Activated T-helper 17 cell treated with anti-CD3 and anti-CD28 coated beads, Interleukin-2, amount 50 U/mL, for 72 hours (primary cell): ENCODE measurements at regions not wholly inside any gene's neighbourhood (a gene's known extent, or its start where the extent isn't known, plus 50 kb on each side); places are given as distances from the start of the nearest gene placed in this dataset.
"Not testable (repeated sequence)": the region's sequence is repeated elsewhere in the genome, so short reads cannot be mapped to it uniquely, and the experiment has no call there.

ENCODE experiments used
- ATAC-seq: fragments of 150-1000 bp; cut with Tn5 transposase; replicated peaks from 2 replicates; pipeline ENCODE4 v1.10.0; 2021; ENCODE audit warnings: mild to moderate bottlenecking, moderate library complexity
- H3K27ac Mint-ChIP-seq: one replicate; pipeline ENCODE4 v1.8.0; 2022; ENCODE audit warnings: mixed read lengths
- H3K27me3 Mint-ChIP-seq: one replicate; pipeline ENCODE4 v1.8.0; 2022; ENCODE audit warnings: mixed read lengths
- H3K36me3 Mint-ChIP-seq: one replicate; pipeline ENCODE4 v1.8.0; 2022; ENCODE audit warnings: low read depth, mild to moderate bottlenecking, mixed read lengths
- H3K4me1 Mint-ChIP-seq: one replicate; pipeline ENCODE4 v1.8.0; 2022; ENCODE audit warnings: mixed read lengths
- H3K4me3 Mint-ChIP-seq: one replicate; pipeline ENCODE4 v1.8.0; 2022; ENCODE audit warnings: mild to moderate bottlenecking, mixed read lengths
- H3K9me3 Mint-ChIP-seq: one replicate; pipeline ENCODE4 v1.8.0; 2022; ENCODE audit warnings: mixed read lengths

- no peak for ATAC-seq
- Mint-ChIP-seq H3K9me3 (peaks cover 2% of the 10 kb centered on the region), H3K36me3 (peaks cover 27% of the 10 kb centered on the region), H3K4me1 (peaks cover 5% of the 10 kb centered on the region), H3K4me3 (no peak overlapping the region), H3K27me3 (no peaks in the 10 kb centered on the region), H3K27ac (no peak overlapping the region)
Measured at GRCh38 chr6:131431718-131432117, 141.3 kb upstream of the ARG1 start.

- H3K4me3 Mint-ChIP-seq = no peak overlapping the region
- H3K36me3 Mint-ChIP-seq = peaks cover 37% of the 10 kb centered on the region
Measured at GRCh38 chr6:131433927-131434326, 139.1 kb upstream of the ARG1 start.

GRCh38 chr6:131436358-131436757 is 136.7 kb upstream of the ARG1 start:
- Mint-ChIP-seq H3K4me1 (peaks cover 12% of the 10 kb centered on the region), H3K36me3 (peaks cover 36% of the 10 kb centered on the region), H3K27me3 (no peaks in the 10 kb centered on the region), H3K4me3 (no peak overlapping the region), H3K9me3 (peaks cover 13% of the 10 kb centered on the region), H3K27ac (no peak overlapping the region)
- ATAC-seq = no peak

More at GRCh38 chr6:131433927-131434326, 139.1 kb upstream of the ARG1 start:
- Mint-ChIP-seq H3K4me1 (peaks cover 12% of the 10 kb centered on the region), H3K27me3 (no peaks in the 10 kb centered on the region), H3K9me3 (peaks cover 13% of the 10 kb centered on the region), H3K27ac (no peak overlapping the region)
- ATAC-seq = no peak

- Mint-ChIP-seq H3K27me3 (no peaks in the 10 kb centered on the region), H3K4me1 (peaks cover 18% of the 10 kb centered on the region), H3K27ac (peak overlapping the region; percentile 88), H3K4me3 (peak overlapping the region; percentile 81), H3K36me3 (peaks cover 4% of the 10 kb centered on the region), H3K9me3 (peaks cover 3% of the 10 kb centered on the region)
- peak; percentile 55 for ATAC-seq
Measured at GRCh38 chr6:131443014-131443413, 130.0 kb upstream of the ARG1 start.

GRCh38 chr6:131443514-131443913 is 129.5 kb upstream of the ARG1 start:
- peak; percentile 93 for ATAC-seq
- H3K4me1 Mint-ChIP-seq = peaks cover 18% of the 10 kb centered on the region
- H3K9me3 Mint-ChIP-seq = no peaks in the 10 kb centered on the region
- H3K27me3 Mint-ChIP-seq = no peaks in the 10 kb centered on the region
- H3K4me3 Mint-ChIP-seq = peak overlapping the region; percentile 81
- H3K27ac Mint-ChIP-seq = peak overlapping the region; percentile 88
- H3K36me3 Mint-ChIP-seq = no peaks in the 10 kb centered on the region

GRCh38 chr6:131445356-131445755 is 127.7 kb upstream of the ARG1 start:
- not testable (repeated sequence) for H3K36me3 Mint-ChIP-seq, H3K27me3 Mint-ChIP-seq, ATAC-seq, H3K27ac Mint-ChIP-seq, H3K4me3 Mint-ChIP-seq, H3K9me3 Mint-ChIP-seq
- peaks cover 18% of the 10 kb centered on the region for H3K4me1 Mint-ChIP-seq

GRCh38 chr6:131450861-131451260 is 122.2 kb upstream of the ARG1 start:
- Mint-ChIP-seq H3K4me1 (peaks cover 8% of the 10 kb centered on the region), H3K9me3 (no peaks in the 10 kb centered on the region), H3K36me3 (no peaks in the 10 kb centered on the region), H3K4me3 (peak overlapping the region; percentile 36), H3K27me3 (no peaks in the 10 kb centered on the region), H3K27ac (peak overlapping the region; percentile 35)
- ATAC-seq = no peak

- Mint-ChIP-seq H3K27me3 (no peaks in the 10 kb centered on the region), H3K9me3 (no peaks in the 10 kb centered on the region), H3K4me3 (peak overlapping the region; percentile 36), H3K36me3 (no peaks in the 10 kb centered on the region), H3K4me1 (peaks cover 8% of the 10 kb centered on the region), H3K27ac (peak overlapping the region; percentile 35)
- peak; percentile 93 for ATAC-seq
Measured at GRCh38 chr6:131451321-131452144, 121.5 kb upstream of the ARG1 start.

- no peak overlapping the region for H3K4me3 Mint-ChIP-seq
- peaks cover 3% of the 10 kb centered on the region for H3K27me3 Mint-ChIP-seq
- no peaks in the 10 kb centered on the region for H3K9me3 Mint-ChIP-seq
- ATAC-seq = no peak
- H3K4me1 Mint-ChIP-seq = peaks cover 12% of the 10 kb centered on the region
- no peak overlapping the region for H3K27ac Mint-ChIP-seq
- no peaks in the 10 kb centered on the region for H3K36me3 Mint-ChIP-seq
Measured at GRCh38 chr6:131453803-131454202, 119.2 kb upstream of the ARG1 start.

- Mint-ChIP-seq H3K27me3 (peaks cover 3% of the 10 kb centered on the region), H3K36me3 (no peaks in the 10 kb centered on the region), H3K9me3 (no peaks in the 10 kb centered on the region), H3K4me3 (no peak overlapping the region), H3K4me1 (peaks cover 14% of the 10 kb centered on the region), H3K27ac (no peak overlapping the region)
- ATAC-seq = no peak
Measured at GRCh38 chr6:131456565-131456964, 116.5 kb upstream of the ARG1 start.

GRCh38 chr6:131459005-131459404 is 114.0 kb upstream of the ARG1 start:
- H3K4me3 Mint-ChIP-seq = no peak overlapping the region
- no peak for ATAC-seq
- H3K9me3 Mint-ChIP-seq = no peaks in the 10 kb centered on the region
- peaks cover 9% of the 10 kb centered on the region for H3K4me1 Mint-ChIP-seq
- H3K27ac Mint-ChIP-seq = no peak overlapping the region
- H3K27me3 Mint-ChIP-seq = peaks cover 3% of the 10 kb centered on the region
- no peaks in the 10 kb centered on the region for H3K36me3 Mint-ChIP-seq

GRCh38 chr6:131460614-131461000 is 112.4 kb upstream of the ARG1 start:
- no peak for ATAC-seq
- Mint-ChIP-seq H3K36me3 (no peaks in the 10 kb centered on the region), H3K27ac (no peak overlapping the region), H3K27me3 (peaks cover 3% of the 10 kb centered on the region), H3K4me1 (peaks cover 9% of the 10 kb centered on the region), H3K4me3 (no peak overlapping the region), H3K9me3 (no peaks in the 10 kb centered on the region)

- Mint-ChIP-seq H3K4me1 (no peaks in the 10 kb centered on the region), H3K36me3 (no peaks in the 10 kb centered on the region), H3K27ac (no peak overlapping the region), H3K4me3 (no peak overlapping the region), H3K27me3 (no peaks in the 10 kb centered on the region), H3K9me3 (no peaks in the 10 kb centered on the region)
- ATAC-seq = no peak
Measured at GRCh38 chr6:131469130-131469529, 103.9 kb upstream of the ARG1 start.

- Mint-ChIP-seq H3K27ac (no peak overlapping the region), H3K4me1 (no peaks in the 10 kb centered on the region), H3K9me3 (no peaks in the 10 kb centered on the region), H3K36me3 (no peaks in the 10 kb centered on the region), H3K4me3 (no peak overlapping the region), H3K27me3 (no peaks in the 10 kb centered on the region)
- no peak for ATAC-seq
Measured at GRCh38 chr6:131470534-131470933, 102.5 kb upstream of the ARG1 start.

- Mint-ChIP-seq H3K36me3 (no peaks in the 10 kb centered on the region), H3K4me3 (no peak overlapping the region), H3K27me3 (no peaks in the 10 kb centered on the region), H3K4me1 (no peaks in the 10 kb centered on the region), H3K27ac (no peak overlapping the region), H3K9me3 (no peaks in the 10 kb centered on the region)
- ATAC-seq = no peak
Measured at GRCh38 chr6:131471331-131471730, 101.7 kb upstream of the ARG1 start.
